ENCODE measurements at regions not wholly inside any gene's neighbourhood (a gene's known extent, or its start where the extent isn't known, plus 50 kb on each side); places are given as distances from the start of the nearest gene placed in this dataset.

DNA sequence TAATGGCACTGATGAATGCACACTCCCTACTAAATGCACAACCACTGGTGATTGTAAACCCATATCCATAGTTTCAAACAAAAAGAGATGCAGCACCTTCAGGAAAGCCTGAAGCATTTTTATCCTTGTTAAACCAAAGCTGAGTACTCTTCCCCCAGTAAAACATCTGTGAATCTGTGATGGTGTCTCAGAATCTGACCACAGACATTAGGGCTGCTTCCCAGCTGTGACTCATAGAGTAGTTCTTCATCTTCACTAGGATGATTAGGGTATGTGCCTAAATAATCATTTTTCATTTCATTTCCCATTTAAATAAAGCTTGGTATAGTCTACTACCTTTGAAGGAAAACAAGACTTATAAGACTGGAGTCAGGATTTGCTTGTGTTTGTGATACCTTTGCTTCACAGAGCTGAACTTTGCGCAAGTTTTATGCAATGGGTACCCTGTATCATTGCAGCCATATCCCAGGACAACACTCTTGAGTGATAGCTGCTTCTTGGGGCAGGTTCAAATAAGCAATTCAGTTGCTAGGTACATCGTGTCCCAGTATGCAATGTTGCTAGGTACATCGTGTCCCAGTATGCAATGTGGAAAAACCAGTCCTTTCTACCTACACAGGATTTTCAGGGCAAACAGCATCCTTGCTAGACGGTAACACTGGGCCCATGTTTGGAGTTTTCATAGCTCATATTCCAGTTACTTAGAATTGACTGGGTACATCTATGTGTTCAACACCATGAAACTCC is 277.1 kb downstream of the IRS2 start:
- TF ChIP-seq, protein P1, sequence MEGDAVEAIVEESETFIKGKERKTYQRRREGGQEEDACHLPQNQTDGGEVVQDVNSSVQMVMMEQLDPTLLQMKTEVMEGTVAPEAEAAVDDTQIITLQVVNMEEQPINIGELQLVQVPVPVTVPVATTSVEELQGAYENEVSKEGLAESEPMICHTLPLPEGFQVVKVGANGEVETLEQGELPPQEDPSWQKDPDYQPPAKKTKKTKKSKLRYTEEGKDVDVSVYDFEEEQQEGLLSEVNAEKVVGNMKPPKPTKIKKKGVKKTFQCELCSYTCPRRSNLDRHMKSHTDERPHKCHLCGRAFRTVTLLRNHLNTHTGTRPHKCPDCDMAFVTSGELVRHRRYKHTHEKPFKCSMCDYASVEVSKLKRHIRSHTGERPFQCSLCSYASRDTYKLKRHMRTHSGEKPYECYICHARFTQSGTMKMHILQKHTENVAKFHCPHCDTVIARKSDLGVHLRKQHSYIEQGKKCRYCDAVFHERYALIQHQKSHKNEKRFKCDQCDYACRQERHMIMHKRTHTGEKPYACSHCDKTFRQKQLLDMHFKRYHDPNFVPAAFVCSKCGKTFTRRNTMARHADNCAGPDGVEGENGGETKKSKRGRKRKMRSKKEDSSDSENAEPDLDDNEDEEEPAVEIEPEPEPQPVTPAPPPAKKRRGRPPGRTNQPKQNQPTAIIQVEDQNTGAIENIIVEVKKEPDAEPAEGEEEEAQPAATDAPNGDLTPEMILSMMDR (IDR thresholded peaks at IDR 0.05), result no peak
- TF ChIP-seq POLR2A (IDR thresholded peaks at IDR 0.05), result no peak
